ENCODE measurements at regions not wholly inside any gene's neighbourhood (a gene's known extent, or its start where the extent isn't known, plus 50 kb on each side); places are given as distances from the start of the nearest gene placed in this dataset.
A peak's percentile ranks its signal among the peaks of the same experiment; 100 is the strongest.
"Not testable (repeated sequence)": the region's sequence is repeated elsewhere in the genome, so short reads cannot be mapped to it uniquely, and the experiment has no call there.

DNA sequence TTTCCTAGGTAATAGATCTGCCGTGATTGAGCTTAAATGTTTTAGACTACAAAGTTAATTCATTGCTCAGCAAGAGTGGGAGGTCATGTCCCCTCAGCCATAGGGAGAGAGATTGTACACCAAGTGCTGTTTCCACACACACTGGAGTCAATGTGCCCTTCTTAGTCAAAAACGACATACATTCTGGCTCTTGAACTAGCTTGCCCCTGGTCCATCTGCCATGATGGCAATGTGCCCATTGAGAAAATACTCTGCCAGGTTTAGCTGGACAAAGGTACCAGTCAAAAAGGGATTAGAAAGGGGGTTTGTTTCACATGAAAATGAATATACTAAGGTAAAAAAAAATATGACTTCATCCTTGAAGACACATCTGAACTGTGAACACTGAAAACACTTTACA, 377.1 kb upstream of the ADGRL3 start:
- no peak for DNase-seq

DNA sequence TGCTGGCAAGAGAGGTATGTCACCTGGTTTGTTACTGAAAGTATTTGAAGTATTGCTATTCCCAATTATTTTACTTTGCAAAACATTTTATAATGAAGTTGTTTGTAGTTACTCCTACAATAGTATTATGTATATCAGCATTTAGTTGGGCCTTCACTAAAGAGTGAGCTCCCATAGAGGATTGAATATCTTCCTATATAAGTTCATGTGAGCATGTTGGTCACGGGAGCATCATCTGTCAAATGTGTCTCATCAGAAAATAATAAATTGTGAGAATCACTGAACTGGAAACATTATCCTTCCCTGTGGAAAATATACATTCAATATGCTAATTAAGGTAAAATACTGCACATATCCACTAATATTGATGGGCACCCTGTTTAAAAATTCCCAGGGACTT, 360.1 kb upstream of the ADGRL3 start:
- no peak for DNase-seq

DNA sequence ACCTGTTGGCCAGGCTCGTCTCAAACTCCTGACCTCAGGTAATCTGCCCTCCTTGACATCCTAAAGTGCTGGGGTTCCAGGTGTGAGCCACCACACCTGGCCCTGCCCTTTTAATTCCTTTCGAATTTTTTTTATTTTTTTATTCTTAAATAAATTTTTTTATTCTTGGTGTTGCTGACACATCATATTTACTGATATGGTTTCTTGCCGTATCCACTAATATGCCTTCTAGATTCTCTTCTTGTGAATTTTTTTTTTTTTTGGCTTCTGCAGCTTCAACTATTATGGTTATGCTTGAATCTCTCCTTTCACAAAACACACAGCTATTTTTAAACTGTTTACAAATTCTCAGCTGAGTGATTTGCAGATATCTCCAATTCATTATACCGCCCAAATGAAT, 353.4 kb upstream of the ADGRL3 start:
- no peak for DNase-seq

- DNase-seq, result no peak
These were observed 352.5 kb upstream of the ADGRL3 start for GRCh38 chr4:60847614-60848013.

GRCh38 chr4:60857130-60857753, 342.9 kb upstream of the ADGRL3 start:
- DNase-seq, result no peak

GRCh38 chr4:60863442-60863841, 336.7 kb upstream of the ADGRL3 start:
- DNase-seq, result no peak

GRCh38 chr4:60865273-60865672, 334.9 kb upstream of the ADGRL3 start:
- no peak for DNase-seq

DNA sequence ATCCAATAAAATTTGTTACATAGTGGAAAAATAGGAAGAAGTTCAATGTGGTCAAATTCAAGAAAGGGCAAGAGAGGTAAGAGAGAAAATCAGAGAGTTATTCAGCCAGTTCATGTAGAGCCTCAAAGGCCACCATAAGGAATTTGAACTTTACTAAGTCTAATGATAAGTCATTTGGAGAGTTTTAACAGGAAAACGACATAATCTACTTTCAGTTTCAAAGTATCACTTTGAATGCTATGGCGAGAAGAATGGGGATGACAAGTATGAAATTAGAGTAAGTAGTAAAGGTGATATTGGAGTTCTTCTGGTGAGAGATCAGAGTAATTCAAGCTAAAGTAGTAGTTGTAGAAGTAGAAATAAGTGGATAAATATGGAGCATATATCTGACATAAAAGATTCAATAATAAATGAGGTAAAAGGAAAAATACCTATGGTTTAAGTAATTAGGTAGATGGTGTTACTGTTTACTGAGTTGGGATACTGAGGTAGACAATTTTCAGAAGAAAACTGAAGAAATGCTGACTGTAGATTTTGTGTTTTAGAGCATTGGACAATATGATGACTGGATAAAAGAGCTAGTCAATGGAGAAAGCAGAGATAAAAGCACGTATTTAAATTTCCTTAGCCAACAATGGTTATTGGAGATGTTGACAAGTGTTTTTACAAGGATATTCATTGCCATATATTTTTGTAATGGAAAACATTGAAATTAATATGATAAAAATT, 331.7 kb upstream of the ADGRL3 start:
- DNase-seq, result no peak

DNA sequence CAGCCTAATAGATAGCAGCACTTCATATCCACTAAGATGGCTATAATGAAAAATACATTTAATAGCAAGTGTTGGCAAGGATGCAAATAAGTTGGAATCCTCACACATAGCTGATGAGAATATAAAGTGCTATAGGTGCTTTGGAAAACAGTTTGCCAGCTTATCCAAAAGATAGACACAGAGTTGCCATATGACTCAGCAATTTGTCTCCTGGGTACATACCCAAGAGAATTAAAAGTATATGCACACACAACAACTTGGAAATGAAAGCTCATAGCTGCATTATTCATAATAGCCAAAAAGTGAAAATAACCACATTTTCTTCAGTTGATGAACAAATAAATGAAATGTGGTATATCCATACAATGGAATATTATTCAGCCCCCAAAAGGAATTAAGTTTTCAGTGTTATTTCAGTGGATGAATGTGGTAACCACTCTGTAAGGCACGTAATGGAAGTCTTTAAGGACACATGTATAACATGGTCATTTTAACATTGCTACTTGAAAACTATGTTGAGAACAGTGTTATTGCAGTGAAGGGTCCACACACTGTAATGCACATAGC, 320.9 kb upstream of the ADGRL3 start:
- DNase-seq, result no peak

- no peak for DNase-seq
These were observed 315.5 kb upstream of the ADGRL3 start for GRCh38 chr4:60884587-60884986.

- DNase-seq, result no peak
These were observed 315.1 kb upstream of the ADGRL3 start for GRCh38 chr4:60885011-60885410.

GRCh38 chr4:60890743-60891142, 309.4 kb upstream of the ADGRL3 start:
- no peak for DNase-seq

GRCh38 chr4:60891947-60892346, 308.2 kb upstream of the ADGRL3 start:
- DNase-seq, result no peak

GRCh38 chr4:60897415-60897814, 302.7 kb upstream of the ADGRL3 start:
- no peak for DNase-seq

- DNase-seq, result no peak
These were observed 295.0 kb upstream of the ADGRL3 start for GRCh38 chr4:60905162-60905561.

DNA sequence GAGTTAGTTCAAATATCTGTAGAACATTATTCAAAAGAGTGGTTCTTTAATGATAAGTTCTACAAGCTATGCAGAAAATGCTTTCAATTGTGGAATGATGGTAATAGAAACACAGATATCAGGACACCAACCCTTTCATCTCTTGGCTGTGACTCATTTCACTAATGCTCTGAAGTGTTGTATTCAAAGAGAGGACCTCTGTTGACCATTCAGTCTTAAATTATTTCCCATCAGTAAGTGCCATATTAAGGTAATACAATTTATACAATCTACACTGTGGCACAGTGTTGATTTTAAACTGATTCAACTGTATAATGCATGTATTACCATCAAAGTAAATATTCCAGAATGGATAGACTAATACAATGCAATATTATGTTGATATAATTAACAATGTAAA, 289.0 kb upstream of the ADGRL3 start:
- DNase-seq, result no peak

- DNase-seq, result no peak
These were observed 287.1 kb upstream of the ADGRL3 start for GRCh38 chr4:60913002-60913401.

DNA sequence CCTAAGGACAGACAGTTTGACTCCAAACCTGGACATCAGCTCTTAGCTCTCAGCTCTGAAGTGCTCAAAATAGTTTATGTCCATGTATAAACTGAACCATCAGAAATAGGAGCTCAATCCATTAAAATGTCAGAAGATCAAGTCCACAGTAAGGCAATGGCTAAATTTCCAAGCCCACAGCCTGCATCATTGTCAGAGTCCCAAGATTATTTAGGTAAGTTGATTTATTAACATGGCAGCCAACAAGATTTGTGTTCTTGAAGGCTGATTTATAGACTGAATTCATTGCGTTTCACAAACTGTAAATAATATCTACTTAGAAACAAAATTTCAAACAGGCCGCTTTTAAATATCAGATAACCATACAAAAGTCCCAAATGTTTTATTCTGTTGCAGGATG, 286.5 kb upstream of the ADGRL3 start:
- no peak for DNase-seq

- not testable (repeated sequence) for DNase-seq
These were observed 278.4 kb upstream of the ADGRL3 start for GRCh38 chr4:60921735-60922134.

DNA sequence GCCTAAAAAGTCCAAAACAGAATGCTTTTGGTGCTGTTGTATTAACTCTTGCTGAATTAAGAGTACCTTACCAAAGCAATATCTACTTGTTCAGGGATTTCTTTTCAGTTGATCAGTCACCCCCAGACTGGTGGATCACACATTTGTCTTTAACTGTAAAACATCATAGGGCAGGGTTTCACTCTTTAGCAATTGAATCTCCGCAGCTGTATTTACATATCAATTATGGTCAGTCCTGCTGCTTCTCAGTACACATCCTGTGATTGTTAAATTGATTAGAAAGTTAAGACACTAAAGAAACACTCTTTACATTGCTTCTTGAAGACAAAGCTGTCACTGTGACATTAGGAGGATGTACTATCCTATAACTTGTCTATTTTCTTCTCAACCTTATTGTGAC, 277.1 kb upstream of the ADGRL3 start:
- DNase-seq, result no peak

- no peak for DNase-seq
These were observed 273.5 kb upstream of the ADGRL3 start for GRCh38 chr4:60926624-60927023.

- no peak for DNase-seq
These were observed 269.3 kb upstream of the ADGRL3 start for GRCh38 chr4:60930866-60931265.

DNA sequence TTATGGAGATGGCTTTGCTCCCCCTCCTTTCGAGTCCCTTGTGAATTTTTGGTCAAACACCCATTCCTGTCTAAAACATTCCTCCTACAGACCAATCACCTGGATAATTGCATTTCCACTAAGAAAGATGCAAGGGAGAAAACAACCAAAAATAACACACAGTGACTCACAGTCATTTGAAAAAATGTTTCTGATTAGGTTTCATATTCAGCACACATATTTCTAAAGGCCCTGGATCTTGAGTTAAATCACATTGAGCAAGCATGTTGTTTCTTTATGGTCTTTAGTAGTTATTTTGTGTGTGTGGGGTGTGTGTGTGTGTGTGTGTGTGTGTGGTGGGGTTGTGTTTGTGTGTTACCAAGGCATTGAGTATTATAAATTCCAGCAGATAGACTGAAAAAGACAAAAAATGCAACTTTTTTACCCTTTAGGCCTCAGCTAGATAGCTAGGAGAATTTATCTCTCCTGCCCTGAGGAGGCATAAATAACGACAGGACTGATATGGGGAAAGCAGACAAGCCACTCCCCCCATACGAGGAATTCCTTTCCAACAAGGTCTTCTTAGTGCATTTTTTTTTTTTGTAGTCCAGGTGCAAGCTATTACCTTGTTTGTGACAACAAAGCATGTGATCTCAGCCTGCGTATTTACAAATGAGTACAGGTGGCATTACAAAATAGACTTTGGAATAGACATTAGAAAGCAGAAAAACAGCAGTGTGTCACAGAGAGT, 265.4 kb upstream of the ADGRL3 start:
- peak; percentile 36 for DNase-seq

GRCh38 chr4:60938181-60938580, 261.9 kb upstream of the ADGRL3 start:
- DNase-seq, result no peak

Data from NCI-H1105 (cell line).